CD4-positive, alpha-beta T cell treated with Interleukin-17A for 1 hour (primary cell): ENCODE measurements at regions not wholly inside any gene's neighbourhood (a gene's known extent, or its start where the extent isn't known, plus 50 kb on each side); places are given as distances from the start of the nearest gene placed in this dataset.

ENCODE experiments used
- DNase-seq: peaks from one replicate; pipeline ENCODE4 v3.0.0-alpha.2; 2020

DNA sequence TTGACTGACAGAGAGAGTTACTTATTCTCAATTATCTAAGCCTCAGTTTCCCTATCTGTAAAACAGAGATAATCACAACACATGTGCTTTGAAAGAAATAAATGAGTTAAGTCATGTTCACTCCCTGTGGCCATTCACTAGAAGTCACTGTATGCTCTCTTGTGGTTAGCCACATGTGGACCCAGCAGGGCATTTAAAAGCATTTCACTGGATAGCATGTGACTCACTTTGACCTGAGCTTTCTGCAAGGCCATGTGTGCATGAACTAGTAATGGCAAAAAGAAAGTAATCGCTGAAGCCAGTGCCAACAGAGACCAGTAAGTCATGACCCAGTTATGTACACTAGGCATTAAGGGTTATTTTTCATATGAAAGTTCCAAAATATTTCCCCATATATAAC is 557.0 kb upstream of the IGFBP3 start:
- no peak for DNase-seq

DNA sequence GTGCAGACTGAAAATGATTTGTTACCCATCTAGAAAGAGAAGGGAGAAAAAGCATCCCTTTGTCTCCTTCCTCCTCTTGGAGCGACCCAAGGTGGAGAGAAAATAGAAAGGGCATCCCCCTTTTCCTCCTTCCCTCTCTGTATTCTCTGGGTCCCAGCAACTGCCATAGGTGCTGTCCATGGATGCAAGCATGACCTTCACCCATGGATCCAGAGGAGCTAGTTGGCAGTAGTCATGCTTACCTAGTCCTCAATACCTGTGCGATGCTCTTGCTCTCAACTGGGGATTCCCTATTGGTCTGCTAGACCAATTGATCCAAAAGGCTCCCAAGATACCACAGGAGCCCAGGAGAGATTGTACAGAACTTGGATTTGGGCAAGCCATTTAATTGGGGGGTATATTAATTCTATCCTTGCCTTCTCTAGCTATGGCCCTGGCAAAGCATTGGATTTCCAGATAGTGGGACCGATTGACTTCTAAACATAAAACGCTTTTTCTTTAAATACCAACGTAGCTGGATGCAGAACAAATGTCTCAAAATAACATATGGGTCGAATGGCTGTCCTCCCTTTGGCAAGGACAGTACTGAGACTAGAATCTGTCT is 547.8 kb upstream of the IGFBP3 start:
- DNase-seq = peak; percentile 1

DNA sequence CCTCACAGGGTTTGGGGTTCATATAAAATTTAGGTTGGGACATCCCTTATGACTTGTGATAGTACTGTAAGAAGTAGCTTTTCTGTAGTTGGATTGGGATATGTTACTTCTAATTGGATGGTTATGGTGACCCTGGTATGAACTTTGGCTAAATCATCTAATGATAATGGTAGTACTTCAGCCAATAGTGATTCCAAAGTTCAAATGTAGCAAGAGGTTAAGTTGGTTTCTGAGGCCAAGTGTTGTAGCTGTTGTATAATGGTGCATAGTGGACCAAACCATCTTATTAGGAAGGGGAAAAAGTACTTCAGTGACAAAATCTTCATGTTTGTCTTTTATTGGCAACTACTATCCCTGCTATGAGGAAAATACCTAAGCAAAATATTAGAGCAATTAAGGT is 542.1 kb upstream of the IGFBP3 start:
- DNase-seq = no peak

DNA sequence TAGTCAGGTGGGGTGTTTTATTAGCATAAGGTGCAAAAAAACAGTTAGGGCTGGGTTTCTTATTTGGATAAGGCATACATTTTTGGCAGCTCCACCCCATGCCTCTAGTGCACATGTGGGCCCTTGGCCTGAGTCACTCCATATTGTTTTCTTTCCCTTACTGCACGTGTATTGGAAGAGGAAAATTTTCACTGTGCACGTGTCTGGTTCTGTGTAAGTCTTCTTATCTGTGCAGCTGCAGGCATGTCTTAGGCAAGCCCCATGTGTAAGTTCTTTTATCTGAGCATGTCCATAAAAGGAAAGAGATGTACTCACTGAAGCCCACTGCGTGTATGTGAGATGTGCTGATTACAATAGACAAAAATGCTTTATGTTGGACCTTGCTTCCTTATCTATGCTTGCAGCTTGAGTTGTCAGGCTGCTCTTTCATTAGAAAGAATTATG is 540.3 kb upstream of the IGFBP3 start:
- DNase-seq = no peak

DNA sequence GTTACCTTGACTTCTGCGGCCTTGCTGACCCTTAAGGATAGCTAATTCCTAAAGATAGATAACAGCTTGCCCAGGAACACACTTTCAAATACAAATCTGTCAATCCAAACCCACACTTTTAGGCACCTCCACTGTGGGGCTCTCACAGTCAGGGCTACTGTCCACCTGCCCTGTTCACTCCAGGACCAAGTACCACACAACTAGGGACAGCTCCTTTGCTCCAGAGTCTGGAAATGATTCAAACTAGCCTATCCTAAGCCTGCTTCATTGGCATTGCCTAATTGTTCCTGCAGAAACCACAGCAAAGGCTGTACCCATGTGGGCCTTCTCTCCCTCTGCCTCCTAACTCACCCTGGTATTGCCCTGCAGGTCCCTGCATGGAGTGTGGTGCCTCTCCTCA is 538.9 kb upstream of the IGFBP3 start:
- no peak for DNase-seq

DNA sequence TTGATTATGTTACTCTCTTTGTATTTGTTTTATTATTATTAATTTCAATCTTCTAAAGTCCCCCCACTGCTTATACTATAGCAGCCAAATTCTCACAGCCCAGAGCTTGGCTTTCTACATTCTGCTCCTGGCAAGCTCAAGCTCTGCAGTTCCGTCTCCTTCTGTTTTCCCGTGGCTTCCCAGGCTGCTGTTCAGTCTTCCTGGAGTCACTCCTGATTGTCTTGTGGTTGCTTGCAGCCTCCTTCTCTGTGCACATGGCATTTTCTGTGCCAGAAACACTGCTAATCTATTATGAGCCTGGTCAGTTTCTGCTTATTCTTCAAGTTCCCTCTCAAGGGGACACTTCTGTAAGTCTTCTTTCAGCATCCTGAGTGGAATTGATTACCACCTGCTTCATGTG is 533.7 kb upstream of the IGFBP3 start:
- no peak for DNase-seq

DNA sequence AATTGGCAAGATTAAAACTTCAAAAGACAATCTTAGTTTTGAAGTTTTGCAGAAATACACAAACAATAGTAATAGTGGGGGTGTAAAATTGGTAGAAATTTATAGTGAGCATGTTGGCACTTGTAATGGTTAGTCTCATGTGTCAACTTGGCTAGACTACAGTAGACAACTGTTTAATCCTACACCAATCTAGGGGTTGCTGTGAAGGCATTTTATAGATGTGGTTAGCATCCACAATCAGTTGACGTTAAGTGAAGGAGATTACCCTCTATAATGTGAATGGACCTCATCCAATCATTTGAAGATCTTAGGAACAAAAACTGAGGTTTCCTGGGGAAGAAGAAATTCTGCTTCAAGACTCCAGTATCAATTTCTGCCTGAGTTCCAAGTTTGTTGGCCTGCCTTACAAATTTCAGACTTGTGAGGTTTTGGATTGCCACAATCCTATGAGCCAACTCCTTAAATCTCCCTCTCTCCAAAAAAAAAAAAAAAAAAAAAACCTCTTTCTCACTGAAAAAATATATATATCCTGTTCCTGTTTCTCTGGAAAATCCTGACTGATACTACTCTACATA is 531.6 kb upstream of the IGFBP3 start:
- DNase-seq = no peak

DNA sequence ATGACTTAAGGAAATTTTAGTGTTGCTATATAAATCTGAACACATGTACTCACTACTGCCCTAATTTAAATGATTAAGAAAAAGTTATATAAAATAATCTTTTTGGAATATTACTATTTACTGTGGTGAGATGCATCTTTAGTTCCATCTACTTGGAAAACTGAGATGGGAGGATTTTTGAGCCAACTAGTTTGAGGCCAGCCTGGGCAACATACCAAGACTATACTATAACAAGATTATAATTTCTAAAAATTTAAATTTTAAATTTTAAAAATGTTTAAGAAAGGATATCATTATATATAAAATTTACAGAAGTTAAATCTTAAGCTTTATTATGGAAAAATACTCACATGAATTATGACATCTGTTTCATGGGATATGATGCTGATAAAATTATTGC is 530.8 kb upstream of the IGFBP3 start:
- DNase-seq = no peak

DNA sequence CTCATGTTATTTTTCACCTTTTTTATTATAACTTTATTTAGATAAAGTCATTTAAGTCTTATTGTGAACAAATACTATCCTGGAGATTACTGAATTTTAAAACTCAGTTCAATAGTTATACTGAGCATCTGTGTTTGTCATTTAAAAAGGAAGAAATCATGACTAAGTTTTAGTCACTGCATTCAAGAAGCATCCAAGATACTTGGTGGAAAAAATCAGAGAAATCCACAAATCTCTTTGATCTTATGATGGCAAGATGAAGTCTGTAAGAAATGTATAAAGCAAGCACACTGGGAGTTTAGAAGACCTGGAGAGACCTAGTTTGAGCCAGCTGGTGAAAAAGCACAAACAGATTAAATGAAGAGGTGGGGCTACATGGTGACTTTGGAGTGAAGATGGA is 529.8 kb upstream of the IGFBP3 start:
- no peak for DNase-seq

DNA sequence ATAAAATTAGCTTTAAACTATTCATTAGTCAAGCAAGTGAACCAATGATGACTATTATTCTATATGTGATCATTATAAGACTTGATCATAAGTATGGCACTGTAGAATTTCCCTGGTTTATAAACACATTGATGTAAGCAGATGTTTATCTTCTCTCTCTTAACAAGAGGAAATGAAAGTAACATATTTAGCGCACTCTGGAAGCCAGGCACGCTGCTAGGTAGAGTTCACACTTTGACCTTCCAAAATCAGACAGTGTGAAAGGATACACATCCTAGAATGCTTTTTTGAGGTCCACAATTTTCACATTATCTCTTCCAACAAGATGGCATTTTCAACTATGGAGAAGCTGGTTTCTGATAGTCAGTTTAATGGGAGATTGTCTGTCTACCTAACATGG is 529.4 kb upstream of the IGFBP3 start:
- DNase-seq = no peak

DNA sequence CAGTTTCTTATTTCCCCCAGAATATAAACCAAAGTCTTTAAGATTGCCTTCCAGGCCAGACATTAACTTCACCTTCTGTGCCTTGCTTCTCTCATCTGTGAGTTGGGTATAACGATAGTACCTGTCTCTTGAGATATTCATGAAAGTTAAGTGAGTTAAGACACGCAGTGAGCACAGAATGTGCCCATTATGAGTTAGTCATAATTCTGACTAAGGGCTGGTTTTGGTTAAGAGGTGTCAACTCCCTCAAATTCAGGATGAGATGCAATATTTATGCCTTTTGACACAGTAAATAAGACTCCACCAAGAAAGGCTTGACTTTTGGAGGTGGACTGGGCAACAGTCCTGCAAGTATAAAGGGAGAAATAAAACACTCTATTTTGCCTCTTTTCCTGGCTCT is 528.7 kb upstream of the IGFBP3 start:
- no peak for DNase-seq

DNA sequence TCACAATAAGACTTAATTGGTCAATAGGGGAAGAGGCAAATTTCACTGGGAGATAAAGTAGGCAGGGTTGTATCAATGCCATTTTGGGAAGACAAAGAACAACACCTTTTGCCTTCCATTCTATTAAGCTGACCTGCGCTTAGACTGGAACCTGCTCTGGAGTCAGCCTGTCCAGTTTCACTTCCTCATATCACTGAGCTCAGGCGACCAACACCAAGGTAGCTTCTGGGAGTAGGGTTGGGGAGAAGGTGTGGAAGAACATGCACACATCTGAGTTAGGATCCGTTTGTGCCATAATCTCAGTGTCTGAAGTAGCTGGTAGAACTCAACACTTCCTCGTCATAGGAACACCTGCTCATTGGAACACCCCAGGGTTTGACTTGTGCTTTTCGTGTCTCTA is 527.4 kb upstream of the IGFBP3 start:
- no peak for DNase-seq

DNA sequence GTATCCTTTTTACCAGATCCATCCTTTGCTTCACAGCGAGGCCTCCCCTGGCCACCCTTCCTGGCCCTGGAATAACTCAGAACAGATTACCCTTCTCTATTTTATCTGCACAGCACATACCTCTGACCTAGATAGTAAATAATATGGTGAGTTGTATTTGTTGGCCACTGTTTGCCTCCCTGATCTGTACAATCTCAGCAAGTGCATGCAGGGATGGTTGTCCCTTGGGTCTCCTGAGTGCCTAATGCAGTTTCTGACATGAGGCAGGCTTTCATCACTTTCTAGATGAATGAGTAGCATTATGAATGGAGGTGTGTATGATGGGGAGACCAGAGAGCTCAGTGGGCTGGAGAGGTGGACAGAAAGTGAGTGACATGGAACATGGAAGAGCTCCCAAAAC is 525.1 kb upstream of the IGFBP3 start:
- no peak for DNase-seq

DNA sequence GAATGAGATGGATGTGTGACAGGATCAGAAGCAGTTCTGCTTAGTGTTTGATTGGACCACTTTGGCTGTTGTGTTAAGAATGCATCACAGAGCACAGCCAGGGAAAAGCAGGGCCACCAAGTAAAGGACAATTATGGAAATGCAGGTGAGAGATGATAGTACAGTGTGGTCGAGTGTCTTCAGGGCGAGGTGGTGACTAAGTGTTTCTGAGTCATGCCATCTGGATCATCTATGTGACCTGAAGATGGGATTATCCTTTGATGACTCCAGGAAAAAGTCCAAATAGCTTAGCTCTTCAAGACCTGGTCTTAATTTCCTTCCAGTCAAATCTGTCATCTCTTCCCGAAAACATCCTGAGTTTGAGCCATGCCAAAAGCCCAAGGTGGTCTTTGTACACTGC is 523.2 kb upstream of the IGFBP3 start:
- DNase-seq = no peak

DNA sequence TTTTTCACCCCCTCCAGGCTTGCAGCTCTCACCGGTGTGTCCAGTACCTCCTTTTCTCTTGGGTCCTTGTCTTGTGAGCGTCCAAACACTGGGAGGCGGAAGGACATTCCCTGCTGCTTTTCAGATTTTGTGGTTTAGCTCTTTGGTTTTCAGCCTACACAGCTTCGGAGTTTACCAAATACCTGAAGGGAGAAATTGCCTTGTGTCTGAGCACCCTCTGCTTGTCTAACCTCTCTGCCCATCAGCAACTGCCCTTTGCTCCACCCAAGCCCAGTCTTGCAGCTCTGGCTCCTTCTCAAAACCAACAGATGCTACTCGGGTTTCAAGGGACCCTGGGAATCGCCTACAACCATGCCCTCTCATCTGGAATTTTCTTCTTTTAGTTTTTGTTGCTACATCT is 519.1 kb upstream of the IGFBP3 start:
- DNase-seq = no peak

DNA sequence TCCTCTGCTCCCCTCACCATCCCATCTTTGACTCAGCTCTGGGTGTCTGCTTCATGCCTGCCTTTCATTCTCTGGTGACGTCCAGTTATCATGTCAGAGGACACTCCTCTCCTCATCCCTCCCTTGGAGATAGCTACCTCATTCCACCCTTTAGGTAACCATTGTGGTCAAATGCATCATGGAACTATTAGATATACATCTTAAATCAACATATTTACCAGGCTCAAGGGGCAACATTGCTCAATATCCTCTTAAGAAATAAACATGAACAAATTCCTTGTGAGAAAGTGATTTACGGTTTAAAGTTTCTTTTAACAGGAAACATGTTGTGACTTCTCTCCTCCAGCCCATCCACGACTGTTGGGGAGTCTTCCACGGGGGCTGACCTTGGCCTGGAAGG is 511.6 kb upstream of the IGFBP3 start:
- DNase-seq = no peak

DNA sequence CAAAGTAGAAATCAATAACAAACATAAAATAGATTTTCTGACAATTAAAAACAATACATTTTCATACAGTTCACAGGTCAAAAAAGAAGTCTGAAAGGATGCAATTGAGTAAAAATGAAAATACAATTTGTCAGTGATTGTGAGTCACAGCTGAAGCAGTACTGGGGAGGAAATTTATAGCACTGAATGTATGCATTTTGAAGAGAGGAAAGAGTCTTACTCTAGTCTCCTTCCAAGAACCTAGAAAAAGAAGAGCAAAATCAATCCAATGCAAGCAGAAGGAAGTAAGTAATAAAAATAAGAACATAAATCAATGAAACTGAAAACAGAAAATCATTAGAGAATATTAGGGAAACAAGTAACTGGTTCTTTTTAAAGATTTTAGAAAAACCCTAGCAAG is 507.2 kb upstream of the IGFBP3 start:
- no peak for DNase-seq

DNA sequence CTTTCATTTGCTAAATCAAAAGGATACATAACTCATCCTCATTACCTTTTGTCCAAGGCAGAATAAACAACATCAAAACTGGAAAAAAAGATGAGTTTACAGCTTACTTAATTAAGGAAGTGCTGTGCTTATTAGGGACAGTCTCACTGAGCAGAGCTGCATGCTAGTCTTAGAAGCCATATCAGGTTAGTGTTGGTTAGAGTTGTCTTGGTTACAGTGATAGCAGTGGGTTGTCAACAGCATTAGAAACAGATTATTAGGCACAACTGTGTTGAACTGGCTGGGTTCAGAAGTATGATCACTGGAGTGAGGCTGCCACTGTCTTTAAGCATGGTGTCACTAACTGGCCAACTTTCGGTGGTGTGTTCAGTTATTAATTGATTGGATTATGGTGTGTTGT is 503.9 kb upstream of the IGFBP3 start:
- DNase-seq = no peak

DNA sequence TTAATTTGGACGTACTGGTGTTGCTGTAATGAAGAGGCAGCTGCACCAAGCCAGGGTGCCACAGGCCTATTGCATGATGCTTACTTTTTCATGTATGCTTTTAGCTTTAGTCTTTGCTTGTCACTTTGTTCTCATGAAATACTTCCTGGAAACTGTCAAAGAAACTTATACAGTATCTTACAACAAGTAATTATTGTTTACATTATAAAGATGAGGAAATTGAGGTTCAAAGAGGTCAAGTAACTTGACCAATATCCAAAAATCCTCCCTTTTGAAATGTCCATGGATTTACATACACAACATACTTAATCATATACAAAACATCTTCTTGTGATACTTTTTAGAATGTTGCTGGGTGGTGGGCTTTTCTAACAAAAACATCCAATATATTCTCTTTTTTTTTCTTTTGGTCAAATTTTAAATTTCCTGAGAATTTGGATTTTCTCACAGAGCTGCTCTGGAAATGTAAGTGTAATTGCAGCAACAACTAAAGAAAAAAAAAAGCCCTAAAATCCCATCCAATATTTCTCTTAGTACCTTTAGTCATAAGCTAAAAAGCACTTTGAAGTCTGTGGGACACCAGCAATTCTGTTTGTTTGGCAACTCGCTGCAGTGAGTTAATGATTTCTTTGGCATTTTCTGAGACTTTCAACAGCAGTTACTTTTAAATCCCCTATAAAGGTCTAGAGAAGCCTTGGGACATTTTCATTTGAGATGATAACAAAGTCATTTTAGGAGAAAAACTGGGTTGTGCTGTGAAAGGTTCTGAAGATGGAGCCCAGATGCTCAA is 500.6 kb upstream of the IGFBP3 start:
- no peak for DNase-seq

DNA sequence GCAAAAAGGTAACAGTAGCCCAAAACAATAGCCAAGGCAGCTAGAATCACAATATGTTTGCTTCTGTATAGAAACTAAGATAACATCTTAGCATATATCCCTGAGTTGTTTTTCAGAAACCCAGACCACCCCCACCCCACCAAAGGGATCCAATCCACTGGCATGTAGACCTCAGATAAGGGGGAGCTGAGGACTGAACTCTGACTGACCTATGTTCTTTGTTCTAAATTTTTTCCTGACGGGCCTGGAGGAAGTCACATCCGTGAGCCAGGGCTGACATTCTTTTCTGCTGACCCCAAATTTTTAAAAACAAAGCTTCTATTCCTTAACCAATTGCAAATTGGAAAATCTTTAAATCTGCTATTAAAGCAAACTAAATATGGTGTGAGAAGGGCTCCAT is 493.9 kb upstream of the IGFBP3 start:
- DNase-seq = no peak

DNA sequence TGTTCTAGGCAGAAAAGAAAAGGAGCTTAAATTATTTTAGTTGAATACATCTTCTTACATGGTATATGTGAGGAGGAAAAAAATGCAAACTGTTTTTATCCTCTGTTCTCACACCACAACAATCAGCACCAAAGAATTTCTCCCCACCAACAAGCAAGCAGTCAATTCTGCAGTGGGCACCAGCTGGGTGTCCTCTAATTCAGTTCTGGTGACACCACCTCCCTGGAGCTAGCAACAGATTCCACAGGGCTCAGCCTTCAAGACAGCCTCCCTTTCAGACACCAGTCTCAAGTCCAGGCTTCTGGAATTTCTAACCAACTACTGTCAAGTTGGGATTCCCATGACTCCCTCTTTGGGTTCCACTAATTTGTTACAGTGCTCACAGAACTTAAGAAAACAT is 490.2 kb upstream of the IGFBP3 start:
- DNase-seq = no peak

DNA sequence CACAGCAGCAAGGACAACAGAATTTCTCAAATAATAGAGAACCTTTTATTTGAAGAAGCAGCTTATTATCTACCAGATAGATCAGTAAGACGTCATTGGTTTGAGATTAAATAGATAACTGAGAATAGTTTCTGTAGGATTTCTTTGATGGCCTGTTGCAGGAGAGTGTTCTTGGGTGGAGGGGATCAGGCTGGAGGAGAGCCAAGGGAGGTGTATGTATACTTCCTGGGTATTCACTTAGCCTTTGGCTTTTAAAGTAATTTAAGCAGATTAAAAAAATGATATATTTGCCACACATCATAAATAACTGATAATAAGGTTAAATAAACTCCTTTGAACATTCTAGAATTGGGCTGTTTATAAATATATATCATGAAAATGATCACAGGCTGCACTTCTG is 486.1 kb upstream of the IGFBP3 start:
- no peak for DNase-seq

DNA sequence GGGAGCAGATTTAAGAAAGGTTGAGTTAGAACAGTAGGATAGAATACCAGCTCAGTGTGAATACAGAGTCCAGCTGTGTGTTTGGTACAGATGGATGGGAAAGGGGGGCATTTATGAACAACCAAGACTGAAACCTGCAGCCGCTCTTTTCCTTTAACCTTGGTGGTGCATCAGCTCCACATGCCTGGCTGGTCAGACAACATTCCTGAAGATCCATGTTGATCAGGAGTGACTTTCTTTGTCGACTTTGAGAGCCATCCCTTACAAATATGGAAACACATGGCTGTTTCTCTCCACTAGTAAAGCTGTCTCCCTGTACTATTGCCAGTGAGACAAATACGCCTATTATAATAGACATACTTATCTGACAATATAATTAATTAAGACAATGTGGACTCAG is 476.5 kb upstream of the IGFBP3 start:
- DNase-seq = no peak

DNA sequence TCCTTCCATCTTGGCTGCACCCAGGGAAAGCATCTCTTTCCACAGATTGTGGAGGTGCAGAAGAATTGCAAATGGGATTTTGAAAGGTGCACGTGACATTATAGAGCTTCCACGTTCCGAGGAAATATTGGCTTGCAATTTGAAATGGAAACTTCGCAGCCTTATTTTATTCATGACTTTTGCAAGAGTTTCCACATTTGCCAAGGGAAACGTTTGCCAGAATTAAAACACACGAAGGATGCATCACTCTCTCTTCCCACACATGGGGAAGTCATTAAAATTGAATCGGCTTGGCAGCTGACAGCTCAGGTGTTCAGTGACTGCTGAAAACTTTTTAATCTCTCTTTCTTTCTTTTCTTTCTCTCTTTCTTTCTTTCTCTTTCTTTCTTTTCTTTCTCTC is 475.4 kb upstream of the IGFBP3 start:
- DNase-seq = no peak

DNA sequence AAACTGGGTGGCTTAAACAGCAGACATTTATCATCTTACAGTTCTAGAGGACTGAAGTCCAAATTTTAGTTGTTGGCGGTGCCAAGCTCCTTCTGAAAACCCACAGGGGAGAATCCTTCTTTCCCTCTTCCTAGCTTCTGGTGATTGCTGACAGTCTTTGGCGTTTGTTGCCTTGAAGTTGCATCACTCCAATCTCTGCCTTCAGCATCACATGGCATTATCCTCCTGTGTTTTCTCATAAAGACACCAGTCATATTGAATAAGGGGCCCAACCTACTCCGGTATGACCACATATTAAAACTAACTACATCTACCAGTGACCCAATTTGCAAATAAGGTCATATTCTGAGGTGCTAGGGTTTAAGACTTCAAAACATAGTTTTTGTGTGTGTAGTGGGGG is 472.1 kb upstream of the IGFBP3 start:
- no peak for DNase-seq
